BJ (cell line): ENCODE measurements at regions not wholly inside any gene's neighbourhood (a gene's known extent, or its start where the extent isn't known, plus 50 kb on each side); places are given as distances from the start of the nearest gene placed in this dataset.
"Not testable (repeated sequence)": the region's sequence is repeated elsewhere in the genome, so short reads cannot be mapped to it uniquely, and the experiment has no call there.

Experiments used
- CTCF ChIA-PET: fragments of 350-600 bp; formaldehyde crosslinking; extraction: SDS; loops from one replicate; lab custom pipeline; 2021; ENCODE audit warnings: antibody characterized with exemption, inconsistent platforms; lab: Yijun Ruan, JAX
- POLR2A ChIA-PET: fragments of 300-600 bp; sonication (Branson Sonifier 250); formaldehyde crosslinking; extraction: SDS; loops from one replicate; lab custom pipeline; 2021; ENCODE audit warnings: antibody characterized with exemption; lab: Charles Lee
- DNase-seq: peaks from one replicate; pipeline ENCODE4 v3.0.0-alpha.2; 2011; ENCODE audit warnings: low read depth
- H3K27me3 ChIP-seq: 2 replicates; pipeline ENCODE4 v1.6.0; 2011; ENCODE audit warnings: low read length; ENCODE audit not compliant: control insufficient read depth, insufficient read depth
- H3K36me3 ChIP-seq: 2 replicates; pipeline ENCODE4 v1.5.1; 2011; ENCODE audit warnings: low read length; ENCODE audit not compliant: control insufficient read depth, insufficient read depth
- H3K4me3 ChIP-seq: 2 replicates; pipeline ENCODE4 v1.5.1; 2011; ENCODE audit warnings: low read depth, mild to moderate bottlenecking, control low read depth, low read length
- TF ChIP-seq, protein P1 (sequence below): IDR thresholded peaks from 2 replicates; pipeline ENCODE4 v1.5.1; 2011; ENCODE audit warnings: low read depth, mild to moderate bottlenecking, control low read depth, inconsistent platforms, low read length, moderate library complexity; ENCODE audit not compliant: insufficient read depth

DNA sequence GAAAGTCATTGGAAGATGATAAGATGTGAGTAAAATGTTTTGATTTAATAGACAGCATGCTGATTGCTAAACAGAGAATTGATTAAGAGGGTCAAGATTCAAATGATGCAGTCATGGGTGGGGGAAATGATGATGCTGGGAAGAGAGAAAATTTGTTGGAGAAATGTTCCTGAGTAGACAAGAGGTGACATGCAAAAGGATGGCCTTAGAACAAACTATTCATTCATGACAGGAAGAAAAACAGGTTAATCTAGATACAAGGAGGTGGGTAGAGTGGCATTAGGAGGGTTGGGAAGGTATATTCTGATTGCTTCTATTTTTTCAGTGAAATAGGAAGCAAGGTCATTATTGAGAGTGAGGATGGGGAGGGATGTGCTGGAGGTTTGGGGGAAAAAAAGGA is 146.7 kb downstream of the SEM1 start:
- CTCF ChIA-PET, result no interaction called here
- Histone ChIP-seq H3K27me3 (no peaks in the 10 kb centered on the region), H3K36me3 (no peaks in the 10 kb centered on the region), H3K4me3 (no peak overlapping the region)
- POLR2A ChIA-PET, result no interaction called here
- no peak for DNase-seq
- TF ChIP-seq, protein P1, sequence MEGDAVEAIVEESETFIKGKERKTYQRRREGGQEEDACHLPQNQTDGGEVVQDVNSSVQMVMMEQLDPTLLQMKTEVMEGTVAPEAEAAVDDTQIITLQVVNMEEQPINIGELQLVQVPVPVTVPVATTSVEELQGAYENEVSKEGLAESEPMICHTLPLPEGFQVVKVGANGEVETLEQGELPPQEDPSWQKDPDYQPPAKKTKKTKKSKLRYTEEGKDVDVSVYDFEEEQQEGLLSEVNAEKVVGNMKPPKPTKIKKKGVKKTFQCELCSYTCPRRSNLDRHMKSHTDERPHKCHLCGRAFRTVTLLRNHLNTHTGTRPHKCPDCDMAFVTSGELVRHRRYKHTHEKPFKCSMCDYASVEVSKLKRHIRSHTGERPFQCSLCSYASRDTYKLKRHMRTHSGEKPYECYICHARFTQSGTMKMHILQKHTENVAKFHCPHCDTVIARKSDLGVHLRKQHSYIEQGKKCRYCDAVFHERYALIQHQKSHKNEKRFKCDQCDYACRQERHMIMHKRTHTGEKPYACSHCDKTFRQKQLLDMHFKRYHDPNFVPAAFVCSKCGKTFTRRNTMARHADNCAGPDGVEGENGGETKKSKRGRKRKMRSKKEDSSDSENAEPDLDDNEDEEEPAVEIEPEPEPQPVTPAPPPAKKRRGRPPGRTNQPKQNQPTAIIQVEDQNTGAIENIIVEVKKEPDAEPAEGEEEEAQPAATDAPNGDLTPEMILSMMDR, result no peak

DNA sequence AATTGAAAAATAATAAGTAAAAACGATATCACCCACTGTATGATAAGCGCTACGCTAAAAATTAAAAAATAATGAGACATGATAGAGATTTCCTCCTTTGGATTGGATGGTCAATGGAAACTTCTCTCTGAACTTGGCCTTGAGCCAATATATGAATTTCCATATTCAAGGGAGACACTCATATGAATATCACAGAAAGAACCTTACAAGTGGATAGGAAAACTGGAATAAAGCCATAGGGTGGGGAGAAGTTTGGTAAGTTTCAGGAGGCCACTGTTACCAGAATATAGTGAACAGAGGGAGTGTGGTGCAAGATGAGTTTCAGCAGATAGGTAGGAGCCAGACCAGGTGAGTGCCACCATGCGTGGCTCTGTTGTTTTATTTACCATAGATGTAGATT is 147.2 kb downstream of the SEM1 start:
- Histone ChIP-seq H3K27me3 (no peaks in the 10 kb centered on the region), H3K4me3 (no peak overlapping the region), H3K36me3 (no peaks in the 10 kb centered on the region)
- no peak for DNase-seq
- CTCF ChIA-PET, result no interaction called here
- POLR2A ChIA-PET, result no interaction called here
- TF ChIP-seq, protein P1, result no peak

DNA sequence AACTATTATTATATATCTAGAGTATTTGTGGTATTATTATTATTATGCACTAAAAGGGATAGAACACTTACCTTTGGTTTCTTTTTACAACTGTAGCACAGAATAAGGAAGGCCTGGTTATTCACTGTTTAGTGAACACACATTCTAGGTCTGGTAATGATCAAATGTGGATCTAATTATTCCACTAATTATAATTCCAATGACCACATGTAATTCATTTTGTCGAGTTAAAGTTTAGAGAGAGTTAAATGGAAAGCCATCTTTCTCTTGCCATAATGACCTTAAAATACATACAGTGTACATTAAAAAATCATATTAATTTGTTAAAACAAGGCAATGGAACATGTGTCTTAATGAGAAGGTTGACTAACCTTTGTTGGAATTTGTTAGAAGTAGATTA is 147.8 kb downstream of the SEM1 start:
- Histone ChIP-seq H3K4me3 (no peak overlapping the region), H3K36me3 (no peaks in the 10 kb centered on the region), H3K27me3 (no peaks in the 10 kb centered on the region)
- TF ChIP-seq, protein P1, result no peak
- CTCF ChIA-PET, result no interaction called here
- POLR2A ChIA-PET, result no interaction called here
- no peak for DNase-seq

DNA sequence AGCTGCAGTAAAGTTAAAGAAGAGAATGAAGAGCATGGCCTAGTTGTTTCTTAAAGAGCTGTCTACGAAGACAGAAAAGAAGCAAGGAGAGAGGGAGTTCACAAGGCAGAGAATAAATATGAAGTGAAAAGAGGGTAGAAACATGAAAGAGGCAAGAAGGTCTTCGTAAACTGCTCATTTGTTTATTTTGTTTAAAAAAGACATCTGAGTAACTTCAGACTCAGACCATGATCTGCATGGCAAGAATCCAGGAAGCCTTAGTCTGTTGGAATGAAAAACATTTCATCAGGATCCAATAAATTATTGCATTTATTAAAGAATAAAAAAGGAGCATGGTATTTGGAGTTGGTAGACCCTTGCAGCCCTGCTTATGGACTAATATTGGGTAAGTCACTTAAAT is 151.1 kb downstream of the SEM1 start:
- ChIA-PET POLR2A (no interaction called here), CTCF (no interaction called here)
- Histone ChIP-seq H3K27me3 (no peaks in the 10 kb centered on the region), H3K36me3 (no peaks in the 10 kb centered on the region), H3K4me3 (no peak overlapping the region)
- DNase-seq, result no peak
- TF ChIP-seq, protein P1, result no peak

DNA sequence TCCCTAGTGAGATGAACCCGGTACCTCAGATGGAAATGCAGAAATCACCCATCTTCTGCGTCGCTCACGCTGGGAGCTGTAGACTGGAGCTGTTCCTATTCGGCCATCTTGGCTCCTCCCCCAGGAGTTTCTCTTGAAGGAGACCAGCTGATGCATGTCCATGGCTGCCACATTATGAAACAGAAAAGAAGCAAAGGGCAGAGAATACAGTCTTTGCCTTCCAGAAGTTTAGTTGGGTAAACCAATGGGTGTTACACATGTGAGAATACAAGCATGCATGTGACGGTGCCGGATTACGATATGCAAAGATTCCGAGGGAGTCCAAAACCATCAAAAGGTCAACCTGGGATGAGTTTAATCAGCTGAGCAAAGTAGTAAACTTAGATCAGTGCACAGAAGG is 151.6 kb downstream of the SEM1 start:
- no peak for DNase-seq
- Histone ChIP-seq H3K36me3 (no peaks in the 10 kb centered on the region), H3K27me3 (no peaks in the 10 kb centered on the region), H3K4me3 (no peak overlapping the region)
- CTCF ChIA-PET, result no interaction called here
- TF ChIP-seq, protein P1, result no peak
- POLR2A ChIA-PET, result no interaction called here

DNA sequence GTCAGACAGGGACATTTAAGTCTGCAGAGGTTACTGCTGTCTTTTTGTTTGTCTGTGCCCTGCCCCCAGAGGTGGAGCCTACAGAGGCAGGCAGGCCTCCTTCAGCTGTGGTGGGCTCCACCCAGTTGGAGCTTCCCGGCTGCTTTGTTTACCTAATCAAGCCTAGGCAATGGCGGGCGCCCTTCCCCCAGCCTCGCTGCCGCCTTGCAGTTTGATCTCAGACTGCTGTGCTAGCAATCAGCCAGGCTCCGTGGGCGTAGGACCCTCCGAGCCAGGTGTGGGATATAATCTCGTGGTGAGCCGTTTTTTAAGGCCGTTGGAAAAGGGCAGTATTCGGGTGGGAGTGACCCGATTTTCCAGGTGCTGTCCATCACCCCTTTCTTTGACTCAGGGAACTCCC is 152.0 kb downstream of the SEM1 start:
- DNase-seq, CTCF ChIA-PET, H3K4me3 ChIP-seq, H3K27me3 ChIP-seq, POLR2A ChIA-PET, H3K36me3 ChIP-seq: not testable (repeated sequence)
